IMR-90 (cell line): ENCODE measurements at regions not wholly inside any gene's neighbourhood (a gene's known extent, or its start where the extent isn't known, plus 50 kb on each side); places are given as distances from the start of the nearest gene placed in this dataset.

Source experiments
- ATAC-seq: fragments of 200-7000 bp; cut with Tn5 transposase; 2 replicates; pipeline ENCODE4 v1.9.1; 2020; ENCODE audit warnings: low read depth, mild to moderate bottlenecking, moderate library complexity
- BruUV-seq: library from RNA; stranded (reverse); fragments of 400-500 nt; replicated peaks from 2 replicates; lab custom pipeline; 2021; lab: Mats Ljungman, UMichigan
- CTCF ChIA-PET: fragments of 300-600 bp; formaldehyde crosslinking; extraction: SDS; loops from one replicate; lab custom pipeline; 2021; ENCODE audit warnings: antibody characterized with exemption; lab: Yijun Ruan, JAX
- POLR2A ChIA-PET: fragments of 300-600 bp; sonication (Branson Sonifier 250); formaldehyde crosslinking; loops from one replicate; lab custom pipeline; 2022; ENCODE audit warnings: antibody characterized with exemption; ENCODE audit not compliant: unreplicated experiment; lab: Charles Lee
- DNase-seq: peaks from one replicate; pipeline ENCODE4 v3.0.0; 2013
- H2AFZ ChIP-seq: replicated peaks from 2 replicates; pipeline ENCODE3; 2013; ENCODE audit warnings: low read length, mild to moderate bottlenecking; ENCODE audit not compliant: poor library complexity
- H2AK5ac ChIP-seq: 2 replicates; pipeline ENCODE4 v1.6.1; 2013; ENCODE audit warnings: low read depth, low read length, inconsistent platforms
- H2AK9ac ChIP-seq: replicated peaks from 2 replicates; pipeline ENCODE3; 2013; ENCODE audit warnings: mild to moderate bottlenecking, low read depth, low read length, moderate library complexity; ENCODE audit not compliant: poor library complexity
- H2BK120ac ChIP-seq: 2 replicates; pipeline ENCODE4 v1.6.1; 2013; ENCODE audit warnings: low read depth, low read length, inconsistent platforms
- H2BK15ac ChIP-seq: 3 replicates; pipeline ENCODE4 v1.6.1; 2013; ENCODE audit warnings: low read depth, low read length, inconsistent platforms
- H2BK20ac ChIP-seq: 2 replicates; pipeline ENCODE4 v1.6.1; 2013; ENCODE audit warnings: low read depth, mild to moderate bottlenecking, inconsistent platforms, low read length, moderate library complexity
- H2BK5ac ChIP-seq: 2 replicates; pipeline ENCODE4 v1.6.1; 2013; ENCODE audit warnings: mild to moderate bottlenecking, low read depth, low read length, inconsistent platforms; ENCODE audit not compliant: poor library complexity, severe bottlenecking
- H3K14ac ChIP-seq: replicated peaks from 2 replicates; pipeline ENCODE4 v1.6.1; 2013; ENCODE audit warnings: low read depth, low read length, inconsistent platforms
- H3K18ac ChIP-seq: 2 replicates; pipeline ENCODE4 v1.6.1; 2013; ENCODE audit warnings: low read depth, low read length, control low read depth
- H3K23ac ChIP-seq: 2 replicates; pipeline ENCODE4 v1.6.1; 2013; ENCODE audit warnings: low read depth, low read length, inconsistent platforms
- H3K27ac ChIP-seq: 2 replicates; pipeline ENCODE4 v1.5.1; 2013; ENCODE audit warnings: mild to moderate bottlenecking, control low read depth, low read length; ENCODE audit not compliant: insufficient read depth
- H3K27me3 ChIP-seq: 2 replicates; pipeline ENCODE4 v1.6.1; 2013; ENCODE audit warnings: low read length; ENCODE audit not compliant: control insufficient read depth, insufficient read depth
- H3K36me3 ChIP-seq: 2 replicates; pipeline ENCODE4 v1.6.1; 2013; ENCODE audit warnings: low read length, mixed read lengths; ENCODE audit not compliant: control insufficient read depth, insufficient read depth
- H3K4ac ChIP-seq: 2 replicates; pipeline ENCODE4 v1.6.1; 2013; ENCODE audit warnings: low read depth, low read length, inconsistent platforms
- H3K4me1 ChIP-seq: 2 replicates; pipeline ENCODE4 v1.6.1; 2013; ENCODE audit warnings: low read length, mixed read lengths; ENCODE audit not compliant: control insufficient read depth, insufficient read depth
- H3K4me2 ChIP-seq: 2 replicates; pipeline ENCODE4 v1.6.1; 2013; ENCODE audit warnings: low read depth, mild to moderate bottlenecking, control low read depth, low read length, moderate library complexity
- H3K4me3 ChIP-seq: 2 replicates; pipeline ENCODE4 v1.5.1; 2013; ENCODE audit warnings: low read depth, mild to moderate bottlenecking, control low read depth, low read length, moderate library complexity; ENCODE audit not compliant: insufficient read depth
- H3K56ac ChIP-seq: 2 replicates; pipeline ENCODE4 v1.6.1; 2013; ENCODE audit warnings: low read length, inconsistent platforms; ENCODE audit not compliant: insufficient read depth; ENCODE audit errors: extremely low read depth
- H3K79me1 ChIP-seq, 2 experiments: 2 replicates each; pipeline ENCODE4 v1.6.1; 2013; ENCODE audit warnings: low read length in 2 of 2, inconsistent platforms in 1 of 2, low read depth in 1 of 2
- H3K9ac ChIP-seq: 2 replicates; pipeline ENCODE4 v1.6.1; 2013; ENCODE audit warnings: low read depth, low read length, control low read depth
- H3K9me1 ChIP-seq: 2 replicates; pipeline ENCODE4 v1.6.1; 2013; ENCODE audit warnings: low read length, inconsistent platforms; ENCODE audit not compliant: insufficient read depth
- H3K9me3 ChIP-seq: 2 replicates; pipeline ENCODE4 v1.6.1; 2013; ENCODE audit warnings: low read length; ENCODE audit not compliant: control insufficient read depth, insufficient read depth
- H4K20me1 ChIP-seq: 2 replicates; pipeline ENCODE4 v1.6.1; 2013; ENCODE audit warnings: low read length, inconsistent platforms; ENCODE audit not compliant: insufficient read depth
- H4K5ac ChIP-seq: 2 replicates; pipeline ENCODE4 v1.6.1; 2013; ENCODE audit warnings: mild to moderate bottlenecking, low read depth, low read length, control low read depth
- H4K8ac ChIP-seq, 2 experiments: 2 replicates each; pipeline ENCODE4 v1.6.1; 2013; ENCODE audit warnings: low read depth in 2 of 2, low read length in 2 of 2, control low read depth in 1 of 2, inconsistent platforms in 1 of 2
- H4K91ac ChIP-seq: 2 replicates; pipeline ENCODE4 v1.6.1; 2013; ENCODE audit warnings: low read depth, low read length, inconsistent platforms; ENCODE audit not compliant: insufficient read depth
- CEBPB ChIP-seq: IDR thresholded peaks from 2 replicates; pipeline ENCODE4 v1.6.1; 2012; ENCODE audit warnings: low read depth, low read length, improper control_type of control experiment
- CTCF ChIP-seq: conservative IDR thresholded peaks from 2 replicates; pipeline ENCODE4 v1.5.1; 2012; ENCODE audit warnings: mild to moderate bottlenecking, low read depth, low read length, improper control_type of control experiment
- RFX5 ChIP-seq: IDR thresholded peaks from 2 replicates; pipeline ENCODE4 v1.8.0; 2012; ENCODE audit warnings: low read depth, mild to moderate bottlenecking, low read length, moderate library complexity
- USF2 ChIP-seq: fragments of 150-350 bp; IDR thresholded peaks from 2 replicates; pipeline ENCODE4 v1.6.1; 2017; ENCODE audit warnings: mild to moderate bottlenecking, antibody characterized with exemption, low read length, low read depth
- whole genome bisulfite sequencing, 2 experiments: methylation state at CpG; one replicate each; pipeline versions ENCODE4 v1.1.5 to v1.1.7; 2013; ENCODE audit warnings: missing lambda C conversion rate in 2 of 2; ENCODE audit not compliant: insufficient read length in 1 of 2; ENCODE audit errors: extremely low coverage in 2 of 2; 5-methylcytosine and 5-hydroxymethylcytosine counted together
- dilution Hi-C: fragments of 300-500 bp; cut with HindIII; formaldehyde crosslinking; loops from one replicate; pipeline ENCODE4 v1.14.3; 2018; ENCODE audit warnings: low sequenced_read_pairs; ENCODE audit not compliant: unreplicated experiment
- in situ Hi-C: fragments of 300-500 bp; cut with MboI; formaldehyde crosslinking; loops from 3 replicates; pipeline ENCODE4 v1.14.3; 2019; ENCODE audit warnings: low sequenced_read_pairs, inconsistent platforms, mixed read lengths
- intact Hi-C: fragments of 100-400 bp; cut with micrococcal nuclease; formaldehyde crosslinking; loops from 2 replicates; pipeline ENCODE4 v1.10.0; 2022

GRCh38 chr15:81981908-81982307, 63.9 kb downstream of the MEX3B start:
- CTCF ChIA-PET: no interaction called here
- in situ Hi-C loops: no loop called here

More at GRCh38 chr15:81981908-81982307, 63.9 kb downstream of the MEX3B start:
- no peak overlapping the region for H2AK5ac ChIP-seq
- H3K56ac ChIP-seq: no peak overlapping the region
- no peak overlapping the region for H4K8ac ChIP-seq
- DNase-seq: no peak
- no peaks in the 10 kb centered on the region for H3K36me3 ChIP-seq
- no TSS peak for BruUV-seq
- H4K91ac ChIP-seq: no peak overlapping the region
- no peaks in the 10 kb centered on the region for H3K27me3 ChIP-seq
- no peak overlapping the region for H2BK5ac ChIP-seq
- no peaks in the 10 kb centered on the region for H3K79me1 ChIP-seq
- intact Hi-C loops: no loop called here
- H3K9me1 ChIP-seq: no peaks in the 10 kb centered on the region
- no CpG with 5 or more reads among the region's 3 CpGs for WGBS, 2 experiments
- no peak for ATAC-seq
- no peak overlapping the region for H3K4me2 ChIP-seq
- no peak overlapping the region for H3K14ac ChIP-seq
- H2BK20ac ChIP-seq: no peak overlapping the region
- H3K27ac ChIP-seq: no peak overlapping the region
- no peaks in the 10 kb centered on the region for H4K20me1 ChIP-seq
- H2BK120ac ChIP-seq: no peak overlapping the region
- H3K18ac ChIP-seq: no peak overlapping the region
- no peak overlapping the region for H3K4ac ChIP-seq
- no peak overlapping the region for H2BK15ac ChIP-seq
- no peak overlapping the region for H3K9ac ChIP-seq
- dilution Hi-C loops: no loop called here
- no peak overlapping the region for H3K4me3 ChIP-seq
- no peak overlapping the region for H4K5ac ChIP-seq
- TF ChIP-seq RFX5 (no peak), CEBPB (no peak), CTCF (no peak), USF2 (peak; percentile 39; the same call in 1 of the 2 replicates)
- no peak overlapping the region for H3K23ac ChIP-seq
- no peak overlapping the region for H2AFZ ChIP-seq
- peaks cover 2% of the 10 kb centered on the region; the same call in 1 of the 2 replicates for H3K9me3 ChIP-seq
- H3K4me1 ChIP-seq: 0 out of 2 replicates have a peak, but pooled peaks cover 2% of the 10 kb centered on the region
- H2AK9ac ChIP-seq: no peak overlapping the region
- POLR2A ChIA-PET: no interaction called here
